ENCODE measurements at regions not wholly inside any gene's neighbourhood (a gene's known extent, or its start where the extent isn't known, plus 50 kb on each side); places are given as distances from the start of the nearest gene placed in this dataset.

DNA sequence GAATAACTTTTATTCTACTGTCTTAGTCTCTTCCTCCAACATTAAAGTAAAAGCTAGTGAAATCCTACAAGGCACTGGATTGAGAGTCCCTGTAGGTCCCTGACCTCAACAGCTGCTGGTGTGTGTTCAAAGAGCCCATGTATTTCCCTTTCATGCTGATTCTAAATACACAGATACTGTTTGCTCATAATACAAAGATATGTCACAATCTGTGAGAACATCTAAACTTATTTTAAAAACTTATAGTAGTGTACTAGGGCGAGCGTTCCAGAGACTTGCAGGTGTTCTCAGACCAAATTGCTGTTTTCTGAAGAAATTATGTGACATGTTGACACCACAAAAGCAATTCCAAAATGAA lies 145.9 kb upstream of the LIPC start:
- TF ChIP-seq, protein P1, sequence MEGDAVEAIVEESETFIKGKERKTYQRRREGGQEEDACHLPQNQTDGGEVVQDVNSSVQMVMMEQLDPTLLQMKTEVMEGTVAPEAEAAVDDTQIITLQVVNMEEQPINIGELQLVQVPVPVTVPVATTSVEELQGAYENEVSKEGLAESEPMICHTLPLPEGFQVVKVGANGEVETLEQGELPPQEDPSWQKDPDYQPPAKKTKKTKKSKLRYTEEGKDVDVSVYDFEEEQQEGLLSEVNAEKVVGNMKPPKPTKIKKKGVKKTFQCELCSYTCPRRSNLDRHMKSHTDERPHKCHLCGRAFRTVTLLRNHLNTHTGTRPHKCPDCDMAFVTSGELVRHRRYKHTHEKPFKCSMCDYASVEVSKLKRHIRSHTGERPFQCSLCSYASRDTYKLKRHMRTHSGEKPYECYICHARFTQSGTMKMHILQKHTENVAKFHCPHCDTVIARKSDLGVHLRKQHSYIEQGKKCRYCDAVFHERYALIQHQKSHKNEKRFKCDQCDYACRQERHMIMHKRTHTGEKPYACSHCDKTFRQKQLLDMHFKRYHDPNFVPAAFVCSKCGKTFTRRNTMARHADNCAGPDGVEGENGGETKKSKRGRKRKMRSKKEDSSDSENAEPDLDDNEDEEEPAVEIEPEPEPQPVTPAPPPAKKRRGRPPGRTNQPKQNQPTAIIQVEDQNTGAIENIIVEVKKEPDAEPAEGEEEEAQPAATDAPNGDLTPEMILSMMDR (IDR thresholded peaks at IDR 0.05) = no peak
- no peak for TF ChIP-seq EZH2 (IDR thresholded peaks at IDR 0.05; ENCODE audit: borderline replicate concordance, insufficient read depth, low read depth, low read length, poor library complexity, severe bottlenecking)

All from B cell (primary cell).